A549 (cell line): ENCODE measurements at regions not wholly inside any gene's neighbourhood (a gene's known extent, or its start where the extent isn't known, plus 50 kb on each side); places are given as distances from the start of the nearest gene placed in this dataset.

ENCODE experiments used
- CBX2 ChIP-seq: fragments of 200-600 bp; sonication (generic); IDR thresholded peaks from 2 replicates; pipeline ENCODE4 v1.6.1; 2016; ENCODE audit warnings: low read depth, mild to moderate bottlenecking, borderline replicate concordance
- CBX8 ChIP-seq: fragments of 200-600 bp; sonication (generic); IDR thresholded peaks from 2 replicates; pipeline ENCODE4 v1.6.1; 2016
- CHD4 ChIP-seq: fragments of 200-600 bp; sonication (generic); IDR thresholded peaks from 2 replicates; pipeline ENCODE4 v1.6.1; 2016; ENCODE audit warnings: antibody characterized with exemption, mild to moderate bottlenecking, borderline replicate concordance
- CTCF ChIP-seq: fragments of >200 bp; sonication (Bioruptor Twin); formaldehyde crosslinking; IDR thresholded peaks from 3 replicates; pipeline ENCODE4 v1.5.1; 2016
- FOXS1 ChIP-seq: fragments of 250-450 bp; sonication (Bioruptor Pico); IDR thresholded peaks from 2 replicates; pipeline ENCODE4 v1.5.0; 2020; ENCODE audit warnings: mild to moderate bottlenecking, moderate library complexity
- JUN ChIP-seq, 2 experiments: fragments of >200 bp; sonication (Bioruptor Twin); formaldehyde crosslinking; IDR thresholded peaks; 2 replicates in 1 of 2; 3 replicates in 1 of 2; pipeline ENCODE4 v1.6.1; 2016 to 2017
- JUNB ChIP-seq: fragments of >200 bp; sonication (Bioruptor Twin); formaldehyde crosslinking; IDR thresholded peaks from 2 replicates; pipeline ENCODE4 v1.6.1; 2016
- MYC ChIP-seq: IDR thresholded peaks from 2 replicates; pipeline ENCODE4 v1.6.1; 2012; ENCODE audit warnings: mild to moderate bottlenecking, inconsistent platforms, low read length, improper control_type of control experiment, borderline replicate concordance
- PHF8 ChIP-seq: fragments of 200-600 bp; sonication (generic); IDR thresholded peaks from 2 replicates; pipeline ENCODE4 v1.6.1; 2016; ENCODE audit warnings: low read depth, mild to moderate bottlenecking, antibody characterized with exemption, moderate library complexity, borderline replicate concordance
- POLR2A ChIP-seq: IDR thresholded peaks from 2 replicates; pipeline ENCODE4 v1.6.1; 2012; ENCODE audit warnings: mild to moderate bottlenecking, low read length
- RFX5 ChIP-seq: fragments of 450-650 bp; IDR thresholded peaks from 2 replicates; pipeline ENCODE4 v1.7.1; 2014; ENCODE audit warnings: antibody characterized with exemption, mild to moderate bottlenecking, moderate library complexity
- TP53 ChIP-seq: fragments of 250-450 bp; sonication (Bioruptor Pico); IDR thresholded peaks from 2 replicates; pipeline ENCODE4 v1.5.0; 2021; ENCODE audit warnings: mild to moderate bottlenecking, moderate library complexity
- TF ChIP-seq, protein P1 (sequence below): IDR thresholded peaks from 2 replicates; pipeline ENCODE4 v1.6.1; 2012
- TF ChIP-seq, protein P2 (sequence below): fragments of 450-650 bp; IDR thresholded peaks from 2 replicates; pipeline ENCODE4 v1.6.1; 2014; ENCODE audit warnings: antibody characterized with exemption

DNA sequence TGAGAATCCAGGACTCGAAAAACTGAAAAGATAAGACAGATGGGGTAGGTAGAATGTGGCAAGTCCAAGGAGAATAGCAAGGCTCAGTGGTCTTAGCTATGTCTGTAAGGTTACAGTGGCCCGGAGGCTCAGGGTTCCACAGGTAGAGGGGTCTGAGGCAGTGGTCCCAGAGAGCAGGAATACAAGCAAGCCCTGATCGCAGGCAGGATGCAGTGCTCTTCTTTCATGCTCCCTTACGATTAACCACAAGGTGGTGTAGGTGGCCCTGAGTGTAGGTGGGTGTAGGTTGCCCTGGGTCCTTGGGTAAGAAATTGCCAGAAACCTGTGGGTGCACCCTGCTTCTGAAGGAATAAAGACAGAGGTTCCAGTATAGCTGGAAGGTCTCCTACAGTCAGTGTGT is 99.1 kb upstream of the RAB3GAP2 start:
- TF ChIP-seq JUN (IDR thresholded peaks at IDR 0.05) (no peak), CHD4 (no peak), CTCF (no peak), MYC (no peak), FOXS1 (no peak), POLR2A (no peak), TP53 (no peak), PHF8 (no peak), CBX2 (no peak), JUNB (no peak), RFX5 (no peak), CBX8 (no peak)
- TF ChIP-seq, protein P1, sequence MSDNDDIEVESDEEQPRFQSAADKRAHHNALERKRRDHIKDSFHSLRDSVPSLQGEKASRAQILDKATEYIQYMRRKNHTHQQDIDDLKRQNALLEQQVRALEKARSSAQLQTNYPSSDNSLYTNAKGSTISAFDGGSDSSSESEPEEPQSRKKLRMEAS = no peak
- TF ChIP-seq, protein P2, sequence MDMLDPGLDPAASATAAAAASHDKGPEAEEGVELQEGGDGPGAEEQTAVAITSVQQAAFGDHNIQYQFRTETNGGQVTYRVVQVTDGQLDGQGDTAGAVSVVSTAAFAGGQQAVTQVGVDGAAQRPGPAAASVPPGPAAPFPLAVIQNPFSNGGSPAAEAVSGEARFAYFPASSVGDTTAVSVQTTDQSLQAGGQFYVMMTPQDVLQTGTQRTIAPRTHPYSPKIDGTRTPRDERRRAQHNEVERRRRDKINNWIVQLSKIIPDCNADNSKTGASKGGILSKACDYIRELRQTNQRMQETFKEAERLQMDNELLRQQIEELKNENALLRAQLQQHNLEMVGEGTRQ = no peak
